ENCODE measurements at regions not wholly inside any gene's neighbourhood (a gene's known extent, or its start where the extent isn't known, plus 50 kb on each side); places are given as distances from the start of the nearest gene placed in this dataset.
A peak's percentile ranks its signal among the peaks of the same experiment; 100 is the strongest.

GRCh38 chr17:74118504-74118903 lies 85.0 kb upstream of the RPL38 start:
- peak in 1 of 4 donors; percentile 6 for TF ChIP-seq CTCF (IDR thresholded peaks at IDR 0.05)
- no peak for TF ChIP-seq POLR2A (IDR thresholded peaks at IDR 0.05)

Measured in right lobe of liver (tissue), 4 donors.